Neural cell (in vitro differentiated cells): ENCODE measurements at regions not wholly inside any gene's neighbourhood (a gene's known extent, or its start where the extent isn't known, plus 50 kb on each side); places are given as distances from the start of the nearest gene placed in this dataset.
"Not testable (repeated sequence)": the region's sequence is repeated elsewhere in the genome, so short reads cannot be mapped to it uniquely, and the experiment has no call there.

Experiments
- CTCF ChIP-seq: fragments of 450-650 bp; IDR thresholded peaks from 2 replicates; pipeline ENCODE4 v1.5.1; 2014; ENCODE audit warnings: antibody characterized with exemption, mild to moderate bottlenecking, moderate library complexity; ENCODE audit not compliant: poor library complexity, severe bottlenecking
- EZH2 ChIP-seq: fragments of 200-600, 300-800 bp; shearing (Covaris generic), sonication (generic); IDR thresholded peaks from 2 replicates; pipeline ENCODE4 v1.6.1; 2014; ENCODE audit warnings: antibody characterized with exemption, low read length, borderline replicate concordance, mild to moderate bottlenecking; ENCODE audit not compliant: insufficient read depth, poor library complexity, severe bottlenecking
- POLR2AphosphoS5 ChIP-seq: IDR thresholded peaks from 2 replicates; pipeline ENCODE4 v1.6.1; 2012
- RAD21 ChIP-seq: fragments of 450-650 bp; conservative IDR thresholded peaks from 2 replicates; pipeline ENCODE4 v1.6.1; 2014; ENCODE audit warnings: antibody characterized with exemption, mild to moderate bottlenecking, moderate library complexity
- SMC3 ChIP-seq: fragments of 450-650 bp; conservative IDR thresholded peaks from 2 replicates; pipeline ENCODE4 v1.6.1; 2014; ENCODE audit warnings: antibody characterized with exemption, mild to moderate bottlenecking, moderate library complexity; ENCODE audit not compliant: poor library complexity
- TAF1 ChIP-seq: IDR thresholded peaks from 2 replicates; pipeline ENCODE4 v1.6.1; 2012; ENCODE audit warnings: low read depth

- not testable (repeated sequence) for TF ChIP-seq RAD21, CTCF, TAF1, EZH2, POLR2AphosphoS5, SMC3
These were observed 773.5 kb downstream of the KCNJ3 start for GRCh38 chr2:155472018-155472417.
